ENCODE measurements at regions not wholly inside any gene's neighbourhood (a gene's known extent, or its start where the extent isn't known, plus 50 kb on each side); places are given as distances from the start of the nearest gene placed in this dataset.

- TF ChIP-seq ARNT (IDR thresholded peaks at IDR 0.05), result no peak
- TF ChIP-seq BHLHE40 (IDR thresholded peaks at IDR 0.05; ENCODE audit: borderline replicate concordance), result no peak
- TF ChIP-seq HDGF (IDR thresholded peaks at IDR 0.05; ENCODE audit: borderline replicate concordance), result no peak
- no peak for TF ChIP-seq SP1 (IDR thresholded peaks at IDR 0.05)
- TF ChIP-seq SUZ12 (IDR thresholded peaks at IDR 0.05), result no peak
- TF ChIP-seq LEF1 (IDR thresholded peaks at IDR 0.05; ENCODE audit: borderline replicate concordance), result no peak
- TF ChIP-seq CTBP1 (IDR thresholded peaks at IDR 0.05; ENCODE audit: borderline replicate concordance), result no peak
- no peak for TF ChIP-seq FOXM1 (IDR thresholded peaks at IDR 0.05; ENCODE audit: borderline replicate concordance)
- no peak for TF ChIP-seq PKNOX1 (IDR thresholded peaks at IDR 0.05)
- no peak for TF ChIP-seq FOXK2 (IDR thresholded peaks at IDR 0.05)
- no peak for TF ChIP-seq ELF4 (IDR thresholded peaks at IDR 0.05)
Observed at GRCh38 chr12:115008929-115009328, 325.0 kb upstream of the TBX3 start.
